GM10248 (cell line): ENCODE measurements at regions not wholly inside any gene's neighbourhood (a gene's known extent, or its start where the extent isn't known, plus 50 kb on each side); places are given as distances from the start of the nearest gene placed in this dataset.

Experiments used
- CTCF ChIA-PET: fragments of 300-600 bp; sonication (Branson Sonifier 250); formaldehyde crosslinking; extraction: SDS; loops from one replicate; lab custom pipeline; 2021; ENCODE audit warnings: antibody characterized with exemption; lab: Yijun Ruan, JAX
- POLR2A ChIA-PET: fragments of 350-650 bp; sonication (Branson Sonifier 250); formaldehyde crosslinking; extraction: SDS; loops from one replicate; lab custom pipeline; 2020; ENCODE audit warnings: antibody characterized with exemption; lab: Yijun Ruan, JAX
- DNase-seq: peaks from one replicate; pipeline ENCODE4 v3.0.0; 2012; ENCODE audit errors: extremely low spot score
- CTCF ChIP-seq: IDR thresholded peaks from 2 replicates; pipeline ENCODE4 v1.5.1; 2012; ENCODE audit warnings: mild to moderate bottlenecking, low read depth; ENCODE audit errors: extremely low read depth, missing control alignments, control extremely low read depth

GRCh38 chr17:33932996-33933395, 322.1 kb upstream of the CCL2 start:
- TF ChIP-seq CTCF = no peak
- ChIA-PET POLR2A (no interaction called here), CTCF (no interaction called here)
- no peak for DNase-seq

- POLR2A ChIA-PET = no interaction called here
- CTCF ChIA-PET = no interaction called here
- no peak for DNase-seq
- TF ChIP-seq CTCF = no peak
These were observed 321.5 kb upstream of the CCL2 start for GRCh38 chr17:33933576-33933975.

- ChIA-PET CTCF (no interaction called here), POLR2A (no interaction called here)
- no peak for DNase-seq
- no peak for TF ChIP-seq CTCF
These were observed 320.4 kb upstream of the CCL2 start for GRCh38 chr17:33934696-33935095.

GRCh38 chr17:33935822-33936221, 319.3 kb upstream of the CCL2 start:
- POLR2A ChIA-PET = no interaction called here
- no peak for TF ChIP-seq CTCF
- DNase-seq = no peak
- CTCF ChIA-PET = interaction anchor here (1.0 kb wide), 1 partner anchor 45 kb away, joined by 3 read pairs; no protein-coding TSS in a partner anchor

GRCh38 chr17:33936764-33937163, 318.3 kb upstream of the CCL2 start:
- ChIA-PET POLR2A (no interaction called here), CTCF (no interaction called here)
- DNase-seq = no peak
- no peak for TF ChIP-seq CTCF

- ChIA-PET CTCF (interaction anchor here (2.2 kb wide), 1 partner anchor 12 kb away, joined by 8 read pairs; no protein-coding TSS in a partner anchor), POLR2A (no interaction called here)
- DNase-seq = no peak
- TF ChIP-seq CTCF = no peak
These were observed 315.1 kb upstream of the CCL2 start for GRCh38 chr17:33939959-33940358.
